ENCODE measurements at regions not wholly inside any gene's neighbourhood (a gene's known extent, or its start where the extent isn't known, plus 50 kb on each side); places are given as distances from the start of the nearest gene placed in this dataset.

- TF ChIP-seq SRF (IDR thresholded peaks at IDR 0.05; ENCODE audit: low read depth) = no peak
Observed at GRCh38 chr18:45374236-45374635, 241.0 kb upstream of the SLC14A2 start (continued).

GRCh38 chr18:45374878-45375630 is 240.2 kb upstream of the SLC14A2 start:
- no TSS peak for BruUV-seq (replicated peaks)
- H3K4me1 ChIP-seq (ENCODE audit: control insufficient read depth in 1 of 2, insufficient read depth in 2 of 2, low read length in 2 of 2) = no peaks in the 10 kb centered on the region
- H2AFZ ChIP-seq (ENCODE audit: low read depth, low read length, poor library complexity, severe bottlenecking) = no peak overlapping the region
- RAD21 ChIA-PET (ENCODE audit: low non-redundant PET in 1 of 2, low total read pairs in 2 of 2, uncharacterized antibody in 2 of 2, unreplicated experiment in 2 of 2) = no interaction called here
- no peak for TF ChIP-seq ZFX (IDR thresholded peaks at IDR 0.05)
- no peaks in the 10 kb centered on the region; a peak in 1 of 4 replicates for H3K9me3 ChIP-seq (ENCODE audit: control insufficient read depth in 1 of 2, insufficient read depth in 1 of 2, low read depth in 1 of 2, low read length in 2 of 2)
- H3K79me2 ChIP-seq (ENCODE audit: insufficient read depth, low read length) = no peaks in the 10 kb centered on the region
- no peaks in the 10 kb centered on the region for H4K20me1 ChIP-seq (ENCODE audit: insufficient read depth)
- H3K4me2 ChIP-seq (ENCODE audit: low read length) = no peak overlapping the region
- H3K9ac ChIP-seq (ENCODE audit: low read length) = no peak overlapping the region
- no peak overlapping the region for H3K4me3 ChIP-seq (replicated peaks in 1 of 2; ENCODE audit: low read depth in 1 of 2, low read length in 2 of 2)
- POLR2A ChIA-PET = no interaction called here
- intact Hi-C loops (cut with micrococcal nuclease) = no loop called here
- H3K36me3 ChIP-seq (ENCODE audit: control insufficient read depth in 1 of 2, insufficient read depth in 2 of 2, low read length in 2 of 2) = no peaks in the 10 kb centered on the region
- DNase-seq (ENCODE audit: low read depth, low spot score) (no peak), ATAC-seq (no peak)
- H3K27ac ChIP-seq (ENCODE audit: low read depth, low read length) = no peak overlapping the region
- H3K27me3 ChIP-seq (ENCODE audit: insufficient read depth, low read length) = no peaks in the 10 kb centered on the region
- H3K9me2 ChIP-seq (ENCODE audit: insufficient read depth) = no peaks in the 10 kb centered on the region
- CTCF ChIA-PET = no interaction called here

GRCh38 chr18:45376193-45376592 is 239.1 kb upstream of the SLC14A2 start:
- Histone ChIP-seq H3K4me1 (ENCODE audit: control insufficient read depth in 1 of 2, insufficient read depth in 2 of 2, low read length in 2 of 2) (no peaks in the 10 kb centered on the region), H3K4me2 (ENCODE audit: low read length) (no peak overlapping the region), H3K9me2 (ENCODE audit: insufficient read depth) (no peaks in the 10 kb centered on the region), H3K4me3 (replicated peaks in 1 of 2; ENCODE audit: low read depth in 1 of 2, low read length in 2 of 2) (no peak overlapping the region), H4K20me1 (ENCODE audit: insufficient read depth) (no peaks in the 10 kb centered on the region), H3K27me3 (ENCODE audit: insufficient read depth, low read length) (no peaks in the 10 kb centered on the region), H3K9me3 (ENCODE audit: control insufficient read depth in 1 of 2, insufficient read depth in 1 of 2, low read depth in 1 of 2, low read length in 2 of 2) (no peaks in the 10 kb centered on the region; a peak in 1 of 4 replicates), H2AFZ (ENCODE audit: low read depth, low read length, poor library complexity, severe bottlenecking) (no peak overlapping the region), H3K36me3 (ENCODE audit: control insufficient read depth in 1 of 2, insufficient read depth in 2 of 2, low read length in 2 of 2) (no peaks in the 10 kb centered on the region), H3K9ac (ENCODE audit: low read length) (no peak overlapping the region), H3K79me2 (ENCODE audit: insufficient read depth, low read length) (no peaks in the 10 kb centered on the region), H3K27ac (ENCODE audit: low read depth, low read length) (no peak overlapping the region)
- ChIA-PET RAD21 (ENCODE audit: low non-redundant PET in 1 of 2, low total read pairs in 2 of 2, uncharacterized antibody in 2 of 2, unreplicated experiment in 2 of 2) (no interaction called here), CTCF (no interaction called here), POLR2A (no interaction called here)
- no peak for DNase-seq (ENCODE audit: low read depth, low spot score)
- BruUV-seq (replicated peaks) = no TSS peak
- no peak for ATAC-seq
- intact Hi-C loops (cut with micrococcal nuclease) = no loop called here
- no peak for TF ChIP-seq EZH2 (IDR thresholded peaks at IDR 0.05)
- TF ChIP-seq ZFX (IDR thresholded peaks at IDR 0.05) = no peak
- TF ChIP-seq TCF7L2 (IDR thresholded peaks at IDR 0.05; ENCODE audit: borderline replicate concordance, extremely low read depth, insufficient read depth, insufficient read length) = no peak
- no peak for TF ChIP-seq SP1 (IDR thresholded peaks at IDR 0.05; ENCODE audit: low read depth)
- no peak for TF ChIP-seq CBX3 (IDR thresholded peaks at IDR 0.05; ENCODE audit: low read depth)
- TF ChIP-seq ZNF274 (IDR thresholded peaks at IDR 0.05; ENCODE audit: low read depth, low read length) = no peak
- TF ChIP-seq SRF (IDR thresholded peaks at IDR 0.05; ENCODE audit: low read depth) = no peak
- no peak for TF ChIP-seq JUND (IDR thresholded peaks at IDR 0.05)
- TF ChIP-seq CEBPB (IDR thresholded peaks at IDR 0.05; ENCODE audit: low read depth) = no peak
- TF ChIP-seq POLR2A (IDR thresholded peaks at IDR 0.05; ENCODE audit: borderline replicate concordance, extremely low read depth, insufficient read depth, insufficient read length) = no peak
- TF ChIP-seq SIN3A (IDR thresholded peaks at IDR 0.05; ENCODE audit: low read depth) = no peak
- TF ChIP-seq CTCF (IDR thresholded peaks at IDR 0.05 in 2 of 3, conservative IDR thresholded peaks at IDR 0.05 in 1 of 3; ENCODE audit: borderline replicate concordance in 1 of 3, insufficient read depth in 1 of 3, low read depth in 2 of 3, low read length in 2 of 3) = no peak
- TF ChIP-seq EZH2phosphoT487 (IDR thresholded peaks at IDR 0.05; ENCODE audit: borderline replicate concordance) = no peak
